IPS-18c (cell line): ENCODE measurements at regions not wholly inside any gene's neighbourhood (a gene's known extent, or its start where the extent isn't known, plus 50 kb on each side); places are given as distances from the start of the nearest gene placed in this dataset.
"Not testable (repeated sequence)": the region's sequence is repeated elsewhere in the genome, so short reads cannot be mapped to it uniquely, and the experiment has no call there.

Experiments used
- H3K4me3 ChIP-seq: 2 replicates; pipeline ENCODE4 v1.7.0; 2013; ENCODE audit warnings: low read depth, mild to moderate bottlenecking, low read length, moderate library complexity; ENCODE audit not compliant: insufficient read depth
- H3K9me3 ChIP-seq: one replicate; pipeline ENCODE4 v1.6.1; 2013; ENCODE audit warnings: mild to moderate bottlenecking, low read length, moderate library complexity; ENCODE audit not compliant: control insufficient read depth, insufficient read depth

GRCh38 chr14:98903371-98903770 lies 368.6 kb downstream of the BCL11B start:
- H3K4me3 ChIP-seq, result no peak overlapping the region
- H3K9me3 ChIP-seq, result no peaks in the 10 kb centered on the region

- Histone ChIP-seq H3K4me3 (no peak overlapping the region), H3K9me3 (no peaks in the 10 kb centered on the region)
Observed at GRCh38 chr14:98904677-98905076, 367.3 kb downstream of the BCL11B start.

GRCh38 chr14:98906123-98906995 lies 365.6 kb downstream of the BCL11B start:
- Histone ChIP-seq H3K4me3 (no peak overlapping the region), H3K9me3 (no peaks in the 10 kb centered on the region)

GRCh38 chr14:98907271-98907670 lies 364.7 kb downstream of the BCL11B start:
- H3K9me3 ChIP-seq, result no peaks in the 10 kb centered on the region
- H3K4me3 ChIP-seq, result no peak overlapping the region

- Histone ChIP-seq H3K4me3 (no peak overlapping the region), H3K9me3 (no peaks in the 10 kb centered on the region)
Observed at GRCh38 chr14:98908050-98908449, 363.9 kb downstream of the BCL11B start.

GRCh38 chr14:98909251-98909944 lies 362.6 kb downstream of the BCL11B start:
- Histone ChIP-seq H3K9me3 (no peaks in the 10 kb centered on the region), H3K4me3 (no peak overlapping the region)

- Histone ChIP-seq H3K9me3 (no peaks in the 10 kb centered on the region), H3K4me3 (no peak overlapping the region)
Observed at GRCh38 chr14:98910061-98910460, 361.9 kb downstream of the BCL11B start.

GRCh38 chr14:98912655-98913054 lies 359.3 kb downstream of the BCL11B start:
- H3K4me3 ChIP-seq, result no peak overlapping the region
- H3K9me3 ChIP-seq, result no peaks in the 10 kb centered on the region

GRCh38 chr14:98913967-98914650 lies 357.9 kb downstream of the BCL11B start:
- Histone ChIP-seq H3K9me3 (no peaks in the 10 kb centered on the region), H3K4me3 (no peak overlapping the region)

- Histone ChIP-seq H3K4me3 (no peak overlapping the region), H3K9me3 (no peaks in the 10 kb centered on the region)
Observed at GRCh38 chr14:98914942-98915341, 357.1 kb downstream of the BCL11B start.

- Histone ChIP-seq H3K4me3 (no peak overlapping the region), H3K9me3 (no peaks in the 10 kb centered on the region)
Observed at GRCh38 chr14:98915625-98916024, 356.4 kb downstream of the BCL11B start.

- no peak overlapping the region for H3K4me3 ChIP-seq
- H3K9me3 ChIP-seq, result no peaks in the 10 kb centered on the region
Observed at GRCh38 chr14:98916036-98916435, 356.0 kb downstream of the BCL11B start.

- no peaks in the 10 kb centered on the region for H3K9me3 ChIP-seq
- H3K4me3 ChIP-seq, result no peak overlapping the region
Observed at GRCh38 chr14:98916476-98916875, 355.5 kb downstream of the BCL11B start.

GRCh38 chr14:98919434-98919833 lies 352.6 kb downstream of the BCL11B start:
- H3K4me3 ChIP-seq, result no peak overlapping the region
- no peaks in the 10 kb centered on the region for H3K9me3 ChIP-seq

GRCh38 chr14:98921306-98921705 lies 350.7 kb downstream of the BCL11B start:
- not testable (repeated sequence) for H3K9me3 ChIP-seq, H3K4me3 ChIP-seq

- Histone ChIP-seq H3K9me3 (no peaks in the 10 kb centered on the region), H3K4me3 (no peak overlapping the region)
Observed at GRCh38 chr14:98923596-98923995, 348.4 kb downstream of the BCL11B start.

- H3K9me3 ChIP-seq, result no peaks in the 10 kb centered on the region
Observed at GRCh38 chr14:98924046-98924445, 348.0 kb downstream of the BCL11B start.

More at GRCh38 chr14:98924046-98924445, 348.0 kb downstream of the BCL11B start:
- H3K4me3 ChIP-seq, result no peak overlapping the region
